ENCODE measurements at regions not wholly inside any gene's neighbourhood (a gene's known extent, or its start where the extent isn't known, plus 50 kb on each side); places are given as distances from the start of the nearest gene placed in this dataset.
A peak's percentile ranks its signal among the peaks of the same experiment; 100 is the strongest.
"Not testable (repeated sequence)": the region's sequence is repeated elsewhere in the genome, so short reads cannot be mapped to it uniquely, and the experiment has no call there.

DNA sequence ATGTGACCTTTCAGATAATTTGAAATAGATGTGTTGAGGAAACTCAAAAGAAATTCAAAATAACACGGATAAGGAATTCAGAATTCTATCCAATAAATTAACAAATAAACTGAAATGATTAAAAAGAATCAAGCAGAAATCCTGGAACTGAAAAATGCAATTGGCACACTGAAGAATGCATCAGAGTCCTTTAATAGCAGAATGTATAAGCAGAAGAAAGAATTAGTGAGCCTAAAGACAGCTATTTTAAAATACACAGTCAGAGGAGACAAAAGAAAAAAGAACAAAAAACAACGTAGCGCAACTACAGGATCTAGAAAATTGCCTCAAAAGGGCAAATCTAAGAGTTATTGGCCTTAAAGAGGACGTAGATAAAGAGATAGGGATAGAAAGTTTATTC lies 99.6 kb upstream of the SAMSN1 start:
- Histone ChIP-seq H3K36me3 (ENCODE audit: insufficient read depth, low read length) (no peaks in the 10 kb centered on the region), H3K9me3 (ENCODE audit: low read depth, low read length) (no peaks in the 10 kb centered on the region), H3K27me3 (ENCODE audit: insufficient read depth, low read length) (no peaks in the 10 kb centered on the region), H3K4me2 (ENCODE audit: insufficient read depth, low read length) (no peak overlapping the region), H3K27ac (ENCODE audit: low read depth, low read length) (no peak overlapping the region), H3K79me2 (ENCODE audit: insufficient read depth, low read length) (no peaks in the 10 kb centered on the region), H4K20me1 (ENCODE audit: insufficient read depth, low read length) (no peaks in the 10 kb centered on the region), H2AFZ (ENCODE audit: low read length) (no peak overlapping the region), H3K4me3 (ENCODE audit: insufficient read depth, low read length) (no peak overlapping the region), H3K4me1 (ENCODE audit: insufficient read depth, low read length) (no peaks in the 10 kb centered on the region)
- TF ChIP-seq CTCF (IDR thresholded peaks at IDR 0.05; ENCODE audit: extremely low read depth, low read depth, low read length), result no peak
- no peak for DNase-seq (ENCODE audit: insufficient read length, low spot score, missing footprints)

DNA sequence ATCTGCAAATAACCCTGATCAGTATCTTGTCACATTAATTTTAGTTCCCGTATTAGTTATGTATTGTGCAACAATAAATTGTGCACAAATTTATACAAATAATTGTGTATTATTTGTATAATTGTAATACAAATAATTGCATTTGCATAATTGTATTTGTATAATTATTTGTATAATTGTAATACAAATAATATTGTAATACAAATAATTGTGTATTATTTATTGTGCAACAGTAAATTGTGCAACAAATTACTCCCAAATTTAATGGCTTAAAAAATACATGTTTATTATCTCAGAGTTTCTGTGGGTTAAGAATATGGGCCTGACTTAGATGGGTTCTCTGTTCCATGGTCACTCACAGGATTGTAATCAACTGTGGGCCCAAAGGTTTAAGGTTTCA lies 86.2 kb upstream of the SAMSN1 start:
- no peak for DNase-seq (ENCODE audit: insufficient read length, low spot score, missing footprints)
- Histone ChIP-seq H3K36me3 (ENCODE audit: insufficient read depth, low read length) (no peaks in the 10 kb centered on the region), H3K4me2 (ENCODE audit: insufficient read depth, low read length) (no peak overlapping the region), H3K27ac (ENCODE audit: low read depth, low read length) (no peak overlapping the region), H3K4me1 (ENCODE audit: insufficient read depth, low read length) (no peaks in the 10 kb centered on the region), H3K4me3 (ENCODE audit: insufficient read depth, low read length) (no peak overlapping the region), H4K20me1 (ENCODE audit: insufficient read depth, low read length) (no peaks in the 10 kb centered on the region), H3K79me2 (ENCODE audit: insufficient read depth, low read length) (no peaks in the 10 kb centered on the region), H3K27me3 (ENCODE audit: insufficient read depth, low read length) (no peaks in the 10 kb centered on the region), H2AFZ (ENCODE audit: low read length) (no peak overlapping the region), H3K9me3 (ENCODE audit: low read depth, low read length) (peaks cover 1% of the 10 kb centered on the region)
- no peak for TF ChIP-seq CTCF (IDR thresholded peaks at IDR 0.05; ENCODE audit: extremely low read depth, low read depth, low read length)

DNA sequence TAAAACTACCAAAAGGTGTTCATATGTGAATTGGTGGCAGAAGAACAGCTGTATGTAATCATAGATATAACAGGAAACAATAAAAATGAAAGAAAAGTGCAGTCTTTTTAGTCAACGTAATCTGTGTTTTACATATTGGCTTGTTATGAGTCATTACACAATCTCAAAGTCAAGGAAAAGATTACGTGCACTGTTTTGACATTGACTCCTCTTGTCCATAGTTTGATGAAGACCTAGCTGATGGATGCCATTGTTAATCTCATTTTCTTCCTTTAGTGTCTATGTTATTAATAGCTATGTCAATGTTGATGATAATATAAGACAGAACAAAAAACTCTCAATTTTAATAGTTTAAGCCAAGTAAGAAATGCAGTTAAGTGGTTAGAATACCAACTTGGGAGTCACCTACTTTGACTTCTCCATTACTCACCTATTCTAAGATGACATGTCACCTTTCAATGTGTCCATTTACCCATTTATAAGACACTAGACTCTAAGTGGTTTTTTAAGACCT lies 84.5 kb upstream of the SAMSN1 start:
- Histone ChIP-seq H3K27ac (ENCODE audit: low read depth, low read length) (no peak overlapping the region), H3K36me3 (ENCODE audit: insufficient read depth, low read length) (no peaks in the 10 kb centered on the region), H3K79me2 (ENCODE audit: insufficient read depth, low read length) (no peaks in the 10 kb centered on the region), H3K9me3 (ENCODE audit: low read depth, low read length) (peaks cover 1% of the 10 kb centered on the region), H3K4me2 (ENCODE audit: insufficient read depth, low read length) (no peak overlapping the region), H3K27me3 (ENCODE audit: insufficient read depth, low read length) (no peaks in the 10 kb centered on the region), H3K4me3 (ENCODE audit: insufficient read depth, low read length) (no peak overlapping the region), H4K20me1 (ENCODE audit: insufficient read depth, low read length) (no peaks in the 10 kb centered on the region), H3K4me1 (ENCODE audit: insufficient read depth, low read length) (no peaks in the 10 kb centered on the region), H2AFZ (ENCODE audit: low read length) (no peak overlapping the region)
- peak; percentile 4 for DNase-seq (ENCODE audit: insufficient read length, low spot score, missing footprints)
- no peak for TF ChIP-seq CTCF (IDR thresholded peaks at IDR 0.05; ENCODE audit: extremely low read depth, low read depth, low read length)

GRCh38 chr21:14629461-14629860 lies 83.3 kb upstream of the SAMSN1 start:
- no peaks in the 10 kb centered on the region for H3K79me2 ChIP-seq (ENCODE audit: insufficient read depth, low read length)
- no peak overlapping the region for H3K4me2 ChIP-seq (ENCODE audit: insufficient read depth, low read length)
- no peaks in the 10 kb centered on the region for H4K20me1 ChIP-seq (ENCODE audit: insufficient read depth, low read length)
- no peak for DNase-seq (ENCODE audit: insufficient read length, low spot score, missing footprints)
- no peak for TF ChIP-seq CTCF (IDR thresholded peaks at IDR 0.05; ENCODE audit: extremely low read depth, low read depth, low read length)
- no peak overlapping the region for H3K4me3 ChIP-seq (ENCODE audit: insufficient read depth, low read length)
- no peaks in the 10 kb centered on the region for H3K27me3 ChIP-seq (ENCODE audit: insufficient read depth, low read length)
- peaks cover 1% of the 10 kb centered on the region for H3K9me3 ChIP-seq (ENCODE audit: low read depth, low read length)
- H3K36me3 ChIP-seq (ENCODE audit: insufficient read depth, low read length), result no peaks in the 10 kb centered on the region
- no peaks in the 10 kb centered on the region for H3K4me1 ChIP-seq (ENCODE audit: insufficient read depth, low read length)
- no peak overlapping the region for H2AFZ ChIP-seq (ENCODE audit: low read length)
- no peak overlapping the region for H3K27ac ChIP-seq (ENCODE audit: low read depth, low read length)

DNA sequence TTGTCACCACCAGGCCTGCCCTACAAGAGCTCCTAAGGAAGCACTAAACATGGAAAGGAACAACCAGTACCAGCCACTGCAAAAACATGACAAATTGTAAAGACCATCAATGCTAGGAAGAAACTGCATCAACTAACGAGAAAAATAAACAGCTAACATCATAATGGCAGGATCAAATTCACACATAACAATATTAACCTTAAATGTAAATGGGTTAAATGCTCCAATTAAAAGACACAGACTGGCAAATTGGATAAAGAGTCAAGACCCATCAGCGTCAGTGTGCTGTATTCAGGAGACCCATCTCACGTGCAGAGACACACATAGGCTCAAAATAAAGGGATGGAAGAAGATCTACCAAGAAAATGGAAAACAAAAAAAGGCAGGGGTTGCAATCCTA lies 77.0 kb upstream of the SAMSN1 start:
- DNase-seq (ENCODE audit: insufficient read length, low spot score, missing footprints); H3K4me2 ChIP-seq (ENCODE audit: insufficient read depth, low read length); H3K36me3 ChIP-seq (ENCODE audit: insufficient read depth, low read length); H3K27me3 ChIP-seq (ENCODE audit: insufficient read depth, low read length); H3K4me3 ChIP-seq (ENCODE audit: insufficient read depth, low read length); H3K9me3 ChIP-seq (ENCODE audit: low read depth, low read length); H4K20me1 ChIP-seq (ENCODE audit: insufficient read depth, low read length); H3K27ac ChIP-seq (ENCODE audit: low read depth, low read length); H3K4me1 ChIP-seq (ENCODE audit: insufficient read depth, low read length); H2AFZ ChIP-seq (ENCODE audit: low read length); H3K79me2 ChIP-seq (ENCODE audit: insufficient read depth, low read length): not testable (repeated sequence)
